IPS DF 19.7 (cell line): ENCODE measurements at regions not wholly inside any gene's neighbourhood (a gene's known extent, or its start where the extent isn't known, plus 50 kb on each side); places are given as distances from the start of the nearest gene placed in this dataset.

ENCODE experiments used
- DNase-seq: peaks from one replicate; pipeline ENCODE4 v3.0.0-alpha.2; 2013; ENCODE audit warnings: low read depth, low spot score

GRCh38 chr20:23178806-23179205, 92.7 kb upstream of the CD93 start:
- no peak for DNase-seq

GRCh38 chr20:23174821-23175220, 88.7 kb upstream of the CD93 start:
- no peak for DNase-seq

- no peak for DNase-seq
Observed at GRCh38 chr20:23167431-23167830, 81.3 kb upstream of the CD93 start.

DNA sequence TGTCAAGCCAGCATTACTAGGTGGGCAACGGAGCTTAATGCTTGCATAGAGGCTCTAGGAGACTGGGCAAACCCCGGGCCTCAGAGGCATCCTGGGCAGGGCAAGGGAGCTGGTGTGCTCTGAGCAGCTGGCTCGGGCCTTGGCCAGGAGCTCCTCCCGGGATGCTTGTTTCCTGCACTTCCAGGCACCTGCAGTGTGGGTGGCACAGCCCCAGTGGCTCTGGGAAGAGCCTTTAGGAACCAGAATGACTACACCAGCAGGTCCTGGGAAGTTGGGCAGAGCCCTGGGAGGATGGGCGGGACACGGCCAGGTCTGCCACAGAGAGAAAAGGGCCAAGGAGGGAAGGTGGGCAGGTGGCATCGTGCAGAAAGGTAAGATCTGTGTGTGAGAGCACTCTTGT, 80.4 kb upstream of the CD93 start:
- DNase-seq = no peak

GRCh38 chr20:23165964-23166363, 79.8 kb upstream of the CD93 start:
- DNase-seq = no peak

DNA sequence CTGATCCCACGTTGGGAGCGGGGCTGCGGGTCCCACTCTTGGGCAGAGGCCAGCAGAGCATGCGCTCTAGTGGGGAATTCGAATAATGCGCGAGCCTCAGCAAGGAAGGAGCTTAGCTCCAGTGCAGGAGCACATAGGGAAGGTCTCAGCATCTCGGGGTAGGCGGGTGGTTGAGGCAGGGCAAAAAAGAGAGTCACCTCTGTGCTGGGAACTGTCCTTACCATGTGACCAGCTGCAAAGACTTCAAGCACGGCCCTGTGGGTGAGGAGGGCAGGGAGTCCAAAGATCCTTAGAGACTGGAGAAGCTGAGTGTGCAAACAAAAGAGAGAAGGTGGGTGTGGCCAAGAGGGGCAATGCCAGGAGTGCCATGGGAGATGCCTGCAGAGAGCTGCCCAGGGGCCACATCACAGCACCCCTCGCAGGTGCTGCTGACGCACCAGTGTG, 79.2 kb upstream of the CD93 start:
- DNase-seq = no peak

- no peak for DNase-seq
Observed at GRCh38 chr20:23164176-23164601, 78.1 kb upstream of the CD93 start.

GRCh38 chr20:23163562-23163961, 77.4 kb upstream of the CD93 start:
- no peak for DNase-seq

GRCh38 chr20:23162887-23163286, 76.8 kb upstream of the CD93 start:
- DNase-seq = no peak

DNA sequence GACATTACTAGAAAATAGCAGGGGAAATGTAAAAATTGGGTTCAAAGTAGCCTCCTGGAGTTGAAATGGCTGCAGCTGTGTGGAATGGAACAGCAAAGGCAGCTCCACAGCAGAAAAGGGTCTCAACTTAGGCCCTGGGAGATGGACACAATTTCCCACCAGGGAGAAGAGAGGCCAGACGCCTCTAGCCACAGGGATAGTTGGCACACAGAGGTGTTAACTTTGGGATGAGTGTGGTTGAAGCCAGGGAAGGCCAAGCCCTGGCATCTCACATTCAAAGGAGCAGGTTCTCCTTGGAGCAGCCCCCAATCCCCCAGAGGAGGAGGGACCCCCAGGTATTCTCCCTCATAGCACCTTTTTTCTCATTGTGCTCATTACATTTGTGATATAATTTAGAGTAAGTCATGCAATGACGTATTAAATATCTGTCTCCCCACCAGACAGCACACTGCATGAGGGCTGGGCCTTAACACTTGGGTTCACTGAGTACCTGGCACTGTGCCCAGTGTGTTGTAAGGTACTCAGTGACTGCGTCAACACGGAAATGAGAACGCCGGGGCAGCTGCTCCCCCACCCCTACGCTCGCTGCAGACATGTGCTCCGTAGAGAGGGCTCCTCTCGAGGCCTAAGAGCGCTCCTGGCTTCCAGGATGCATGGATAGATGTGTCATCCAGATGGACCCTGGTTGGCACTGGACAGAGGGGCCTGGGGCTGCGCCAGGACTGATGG, 76.0 kb upstream of the CD93 start:
- no peak for DNase-seq

DNA sequence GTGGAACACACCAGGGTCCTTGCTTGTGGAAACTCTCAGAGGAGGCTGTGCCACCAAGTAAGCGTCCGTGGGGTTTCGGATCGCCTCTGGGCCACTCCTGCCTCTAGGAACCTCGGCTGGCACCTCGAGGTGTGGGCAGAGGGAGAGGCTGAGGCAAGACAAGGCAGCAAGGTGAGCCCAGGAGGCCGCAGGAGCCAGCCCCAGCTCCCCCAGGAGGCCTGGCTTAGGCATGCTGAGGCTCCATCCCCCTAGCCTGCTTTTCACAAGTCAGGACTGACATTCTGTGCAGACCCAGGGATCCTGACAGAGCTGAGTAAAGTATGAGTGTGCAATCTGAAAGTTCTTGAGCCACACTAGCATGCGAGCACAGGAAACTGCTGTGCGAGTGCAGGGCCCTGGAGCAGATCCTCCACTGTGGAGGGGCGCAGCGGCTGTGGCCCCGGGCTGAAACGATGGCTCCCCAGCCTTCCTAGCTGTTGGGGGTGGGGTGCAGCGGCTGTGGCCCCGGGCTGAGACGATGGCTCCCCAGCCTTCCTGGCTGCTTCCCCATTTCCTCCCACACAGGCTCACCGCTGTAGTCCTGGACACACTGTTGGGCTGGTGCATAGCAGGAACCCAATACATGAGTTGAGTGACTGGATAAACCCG, 75.2 kb upstream of the CD93 start:
- DNase-seq = no peak

DNA sequence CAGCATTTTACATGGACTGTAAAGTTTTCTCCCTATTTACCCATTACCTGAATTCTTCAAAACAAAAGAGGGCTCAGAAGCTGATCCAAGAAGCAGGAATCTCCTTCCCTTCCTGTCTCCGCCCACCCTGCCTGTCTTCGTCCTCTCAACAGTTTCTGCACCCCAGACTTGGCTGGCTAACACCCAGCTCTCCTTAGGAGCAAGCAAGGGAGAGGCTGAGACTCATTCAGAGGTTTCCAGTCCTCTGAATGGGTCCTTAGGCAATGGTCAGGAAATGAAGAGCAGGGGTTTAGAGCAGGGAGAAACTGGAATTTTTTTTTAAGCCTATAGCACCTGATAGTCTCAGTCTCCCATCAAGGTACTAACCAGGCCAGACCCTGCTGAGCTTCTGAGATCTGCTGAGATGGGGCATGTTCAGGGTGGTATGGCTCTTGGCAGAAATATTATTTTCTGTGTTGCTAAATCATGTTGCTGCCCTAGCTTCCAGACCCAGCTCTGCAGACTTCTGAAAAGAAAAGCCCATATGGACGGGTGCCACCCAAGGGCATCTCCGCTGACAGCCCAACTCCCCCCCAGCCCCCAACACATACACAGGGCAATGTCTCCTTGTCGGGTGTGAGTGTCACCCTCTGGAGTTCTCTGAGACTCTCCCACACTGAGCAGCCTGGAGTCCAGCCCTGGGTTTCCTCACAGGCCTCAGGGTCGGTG, 74.6 kb upstream of the CD93 start:
- DNase-seq = no peak

DNA sequence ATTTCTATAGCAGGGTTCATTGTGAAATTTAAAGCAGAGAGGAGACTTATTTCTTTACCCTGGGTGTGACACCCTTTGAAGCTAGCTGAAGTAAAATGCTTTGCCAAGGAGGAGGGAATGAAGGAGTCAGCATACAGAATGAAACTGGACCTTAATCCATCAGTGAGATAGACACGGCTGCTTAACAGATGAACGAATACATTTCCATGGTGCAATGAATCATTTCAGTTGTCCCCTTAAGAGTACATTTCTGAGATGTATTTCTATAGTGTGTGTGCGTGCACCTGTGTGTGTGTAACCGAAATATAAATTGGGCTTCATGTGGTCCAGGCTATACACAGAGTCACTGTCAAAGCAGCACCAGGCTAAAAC, 73.8 kb upstream of the CD93 start:
- no peak for DNase-seq

GRCh38 chr20:23159256-23159946, 73.3 kb upstream of the CD93 start:
- no peak for DNase-seq

DNA sequence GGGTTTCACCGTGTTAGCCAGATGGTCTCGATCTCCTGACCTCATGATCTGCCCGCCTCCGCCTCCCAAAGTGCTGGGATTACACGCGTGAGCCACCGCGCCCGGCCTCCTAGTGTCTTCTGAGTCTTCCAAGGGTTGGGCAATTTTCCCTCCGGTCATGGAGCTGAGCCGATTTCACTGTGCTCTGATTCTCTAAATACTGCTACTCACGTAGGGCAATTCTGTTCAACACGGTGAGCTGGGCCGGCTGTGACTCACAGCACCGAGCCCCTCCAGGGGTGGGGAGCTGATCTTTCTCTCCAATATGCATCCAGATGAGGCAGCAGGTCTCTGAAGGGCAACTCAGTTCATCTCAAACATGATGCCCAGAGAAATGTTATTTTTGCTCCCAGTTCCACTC, 71.6 kb upstream of the CD93 start:
- no peak for DNase-seq

GRCh38 chr20:23156842-23157423, 70.8 kb upstream of the CD93 start:
- no peak for DNase-seq

DNA sequence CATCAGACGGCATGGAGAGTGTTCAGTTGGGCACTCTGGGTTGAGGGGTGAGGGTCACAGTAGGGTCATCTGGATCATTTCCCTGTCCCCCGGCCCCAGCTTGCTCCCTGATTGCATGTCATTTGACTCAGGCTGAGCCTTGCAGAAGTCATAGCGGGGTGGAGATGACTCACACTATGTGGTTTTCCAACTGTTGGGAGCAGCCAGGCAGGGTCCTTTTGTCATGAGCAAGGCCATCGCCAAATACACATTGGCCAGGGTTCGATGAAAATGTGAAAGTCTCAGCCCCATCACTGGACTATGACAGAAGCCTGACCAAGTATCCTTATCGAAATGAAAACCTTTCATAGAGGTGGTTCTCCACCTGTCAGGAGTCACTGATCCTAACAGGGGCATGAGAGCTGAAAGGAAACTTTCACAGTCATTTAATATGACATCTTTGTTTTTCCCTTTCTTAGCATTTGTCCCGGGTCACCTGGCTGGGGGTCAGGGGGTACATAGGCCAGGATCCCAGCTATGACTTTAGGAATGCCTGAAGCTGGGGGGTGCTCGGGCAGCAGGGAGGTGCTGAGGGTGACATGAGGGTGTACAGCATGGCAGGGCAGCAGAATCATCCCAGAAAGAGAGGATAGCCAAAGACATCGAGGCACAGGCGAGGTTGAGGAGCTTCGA, 70.2 kb upstream of the CD93 start:
- DNase-seq = no peak

DNA sequence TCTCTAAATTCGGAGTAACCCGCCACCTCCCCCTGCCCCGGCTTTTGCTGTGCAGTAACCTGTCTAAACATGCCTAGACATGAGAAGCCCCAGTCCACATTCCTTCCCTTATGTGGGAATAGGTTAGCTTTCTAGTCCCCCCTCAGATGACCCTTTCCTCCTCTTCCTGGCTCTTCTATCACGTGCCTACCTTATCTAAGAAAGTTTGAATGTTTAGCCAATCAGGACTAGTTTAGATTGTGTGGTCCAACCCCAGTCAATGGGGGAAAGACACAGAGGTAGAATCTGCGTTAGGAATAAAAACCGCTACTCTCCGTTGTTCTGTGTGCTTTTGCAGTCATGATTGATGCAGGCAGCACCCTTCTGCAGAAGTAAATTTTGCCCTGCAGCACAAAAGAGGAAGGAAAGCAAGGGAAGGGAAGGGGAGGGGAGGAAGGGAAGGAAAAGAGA, 69.0 kb upstream of the CD93 start:
- DNase-seq = no peak

DNA sequence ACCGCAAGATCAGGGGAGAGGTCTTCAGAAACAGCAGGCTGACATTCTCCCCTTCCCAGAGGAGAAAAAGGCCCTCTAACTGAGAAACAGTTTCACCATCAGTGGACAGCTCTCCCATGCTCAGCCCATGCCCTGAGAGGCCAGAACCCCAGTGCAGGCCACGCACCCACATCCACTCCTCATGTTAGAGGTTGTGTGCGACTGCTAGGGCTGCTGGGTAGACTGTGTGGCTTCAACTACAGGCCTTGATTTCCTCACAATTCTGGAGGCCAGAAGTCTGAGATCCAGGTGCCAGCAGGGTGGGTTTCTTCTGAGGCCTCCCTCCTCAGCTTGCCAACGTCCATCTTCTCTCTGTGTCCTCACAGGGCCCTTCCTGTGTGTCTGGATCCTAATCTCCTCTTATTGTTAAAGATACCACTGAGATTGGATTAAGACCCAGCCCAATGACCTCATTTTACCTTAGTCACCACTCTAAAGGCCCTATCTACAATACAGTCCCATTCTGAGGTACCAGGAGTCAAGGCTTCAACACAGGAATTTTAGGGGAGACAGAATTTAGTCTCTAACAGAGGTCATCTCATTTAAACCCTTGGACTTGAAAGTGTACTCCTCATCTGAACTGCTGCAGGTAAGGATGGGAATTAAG, 67.7 kb upstream of the CD93 start:
- no peak for DNase-seq

GRCh38 chr20:23152902-23153301, 66.8 kb upstream of the CD93 start:
- DNase-seq = no peak
